LNCaP clone FGC (cell line): ENCODE measurements at regions not wholly inside any gene's neighbourhood (a gene's known extent, or its start where the extent isn't known, plus 50 kb on each side); places are given as distances from the start of the nearest gene placed in this dataset.
"Not testable (repeated sequence)": the region's sequence is repeated elsewhere in the genome, so short reads cannot be mapped to it uniquely, and the experiment has no call there.

Experiments
- DNase-seq: peaks from one replicate; pipeline ENCODE4 v3.0.0-alpha.2; 2011; ENCODE audit warnings: low read depth
- H3K4me3 ChIP-seq: 2 replicates; pipeline ENCODE4 v1.5.1; 2011; ENCODE audit warnings: mild to moderate bottlenecking, low read depth, low read length, control low read depth
- TF ChIP-seq, protein P1 (sequence below): IDR thresholded peaks from 2 replicates; pipeline ENCODE4 v1.5.1; 2012; ENCODE audit warnings: mild to moderate bottlenecking; ENCODE audit not compliant: control insufficient read depth, insufficient read depth; ENCODE audit errors: extremely low read depth

DNA sequence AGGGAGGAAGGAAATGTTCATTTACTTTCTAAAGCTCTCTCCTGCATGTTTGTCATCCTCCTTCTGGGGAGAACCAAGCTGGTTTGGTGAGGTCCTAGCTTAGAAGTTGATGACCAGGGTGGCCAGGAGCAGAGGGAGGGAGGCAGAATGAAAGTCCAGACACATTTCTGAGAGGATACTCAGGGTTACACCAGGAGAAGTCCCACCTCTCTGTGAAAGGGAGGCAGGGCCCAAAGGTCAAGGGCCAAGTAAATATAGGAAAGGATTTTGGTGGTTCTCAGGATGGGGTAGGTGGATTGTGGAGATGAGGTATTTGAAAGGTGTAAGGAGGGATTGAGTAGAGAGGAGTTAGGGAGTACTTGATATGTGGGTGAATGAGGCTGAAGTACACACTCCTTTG is 58.0 kb upstream of the FBXO11 start:
- no peak overlapping the region for H3K4me3 ChIP-seq
- TF ChIP-seq, protein P1, sequence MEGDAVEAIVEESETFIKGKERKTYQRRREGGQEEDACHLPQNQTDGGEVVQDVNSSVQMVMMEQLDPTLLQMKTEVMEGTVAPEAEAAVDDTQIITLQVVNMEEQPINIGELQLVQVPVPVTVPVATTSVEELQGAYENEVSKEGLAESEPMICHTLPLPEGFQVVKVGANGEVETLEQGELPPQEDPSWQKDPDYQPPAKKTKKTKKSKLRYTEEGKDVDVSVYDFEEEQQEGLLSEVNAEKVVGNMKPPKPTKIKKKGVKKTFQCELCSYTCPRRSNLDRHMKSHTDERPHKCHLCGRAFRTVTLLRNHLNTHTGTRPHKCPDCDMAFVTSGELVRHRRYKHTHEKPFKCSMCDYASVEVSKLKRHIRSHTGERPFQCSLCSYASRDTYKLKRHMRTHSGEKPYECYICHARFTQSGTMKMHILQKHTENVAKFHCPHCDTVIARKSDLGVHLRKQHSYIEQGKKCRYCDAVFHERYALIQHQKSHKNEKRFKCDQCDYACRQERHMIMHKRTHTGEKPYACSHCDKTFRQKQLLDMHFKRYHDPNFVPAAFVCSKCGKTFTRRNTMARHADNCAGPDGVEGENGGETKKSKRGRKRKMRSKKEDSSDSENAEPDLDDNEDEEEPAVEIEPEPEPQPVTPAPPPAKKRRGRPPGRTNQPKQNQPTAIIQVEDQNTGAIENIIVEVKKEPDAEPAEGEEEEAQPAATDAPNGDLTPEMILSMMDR = no peak
- DNase-seq = no peak

DNA sequence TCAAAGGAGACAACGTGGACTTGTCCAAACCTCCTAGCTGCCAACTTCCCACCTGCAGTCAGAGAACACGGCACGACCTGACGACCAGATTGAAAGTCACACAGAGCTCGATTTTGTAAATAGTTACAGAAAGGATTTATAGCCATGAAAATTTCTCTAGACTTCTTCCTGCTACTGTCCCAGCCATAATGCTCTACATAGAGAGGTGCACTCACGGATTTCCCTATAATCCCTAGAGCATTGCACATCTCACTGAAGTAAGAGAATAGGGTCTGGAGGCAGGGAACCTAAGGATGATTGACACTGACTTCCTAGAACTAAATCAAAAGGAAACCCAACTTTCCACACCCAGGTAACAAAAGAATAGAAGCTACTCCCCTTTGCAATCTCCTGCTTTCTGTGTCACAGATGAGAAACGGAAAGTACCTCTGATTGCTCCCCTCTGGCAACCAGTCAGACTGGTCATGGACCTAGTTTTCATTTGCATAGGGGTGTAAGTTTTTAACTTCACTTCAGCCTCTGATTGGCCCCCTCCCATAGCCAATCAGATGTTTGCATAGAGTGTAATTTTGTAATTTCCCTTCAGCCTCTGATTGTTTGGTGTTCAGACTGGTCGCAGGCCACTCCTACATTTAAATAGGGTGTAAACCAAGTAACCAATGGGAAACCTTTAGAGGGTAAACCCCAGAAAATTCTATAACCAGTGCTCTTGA is 58.6 kb upstream of the FBXO11 start:
- H3K4me3 ChIP-seq = no peak overlapping the region
- TF ChIP-seq, protein P1 = no peak
- no peak for DNase-seq

DNA sequence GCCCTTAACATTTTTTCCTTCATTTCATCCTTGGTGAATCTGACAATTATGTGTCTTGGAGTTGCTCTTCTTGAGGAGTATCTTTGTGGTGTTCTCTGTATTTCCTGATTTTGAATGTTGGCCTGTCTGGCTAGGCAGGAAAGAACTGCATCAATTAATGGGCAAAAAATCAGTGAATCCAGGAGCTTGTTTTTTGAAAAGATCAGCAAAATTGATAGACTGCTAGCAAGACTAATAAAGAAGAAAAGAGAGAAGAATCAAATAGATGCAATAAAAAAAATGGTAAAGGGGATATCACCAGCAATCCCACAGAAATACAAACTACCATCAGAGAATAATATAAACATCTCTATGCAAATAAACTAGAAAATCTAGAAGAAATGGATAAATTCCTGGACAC is 70.4 kb upstream of the FBXO11 start:
- H3K4me3 ChIP-seq, DNase-seq: not testable (repeated sequence)

DNA sequence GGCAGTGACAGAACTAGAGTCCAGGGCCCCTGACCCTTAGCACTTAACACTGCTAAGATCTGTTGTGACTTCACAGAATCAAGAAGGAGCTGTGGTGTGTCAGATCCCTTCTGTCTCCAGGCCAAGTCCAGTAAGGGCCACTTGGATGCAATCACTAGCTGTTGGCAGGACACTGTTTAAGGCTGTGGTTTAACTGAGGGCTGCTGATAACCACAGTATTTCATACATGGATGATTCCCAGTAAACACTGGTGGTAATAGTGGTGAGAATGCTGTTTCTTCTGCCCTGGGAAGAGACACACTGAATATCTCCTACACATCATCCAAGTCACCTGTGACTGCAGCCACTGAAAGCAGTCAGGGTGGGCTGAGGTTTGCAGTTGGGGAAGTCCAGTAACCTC is 77.7 kb upstream of the FBXO11 start:
- DNase-seq = no peak
- TF ChIP-seq, protein P1 = no peak
- no peak overlapping the region for H3K4me3 ChIP-seq

DNA sequence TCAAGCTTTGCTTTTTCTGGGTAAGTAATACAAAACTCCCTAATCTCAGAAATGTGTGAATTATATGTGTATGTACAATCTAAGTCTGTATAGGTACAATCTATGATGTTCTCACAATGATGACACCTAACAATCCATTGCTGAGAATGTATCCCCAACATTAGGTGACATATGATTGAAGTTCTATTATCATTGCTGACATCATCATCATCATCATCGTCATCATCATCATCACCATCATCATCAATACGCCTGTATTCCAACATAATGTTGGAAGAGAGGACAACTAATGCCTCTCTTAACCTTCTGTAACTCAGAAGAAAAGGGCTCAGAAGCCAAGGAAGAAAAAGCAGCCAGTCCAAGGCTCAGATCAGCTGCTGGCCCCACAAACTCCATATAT is 84.2 kb upstream of the FBXO11 start:
- TF ChIP-seq, protein P1 = no peak
- no peak for DNase-seq
- no peak overlapping the region for H3K4me3 ChIP-seq

DNA sequence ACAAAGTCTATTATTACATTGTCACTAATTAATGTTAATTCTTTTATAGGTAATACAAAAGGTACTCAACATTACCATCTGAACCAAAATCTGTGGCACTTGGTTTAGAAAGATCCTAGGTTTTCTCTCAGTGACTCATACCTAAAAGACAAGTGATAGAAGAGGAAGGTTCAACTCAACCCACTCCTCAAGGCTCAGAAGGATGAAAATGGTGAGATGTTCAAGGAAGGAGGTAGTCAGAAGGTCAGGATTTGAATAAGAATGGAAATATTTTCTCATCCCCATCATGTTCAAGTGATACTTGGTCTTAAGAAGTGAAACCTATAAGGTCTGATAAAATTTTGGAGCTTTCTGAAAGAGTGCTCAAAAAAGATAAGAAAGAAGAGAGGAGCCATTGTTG is 86.4 kb upstream of the FBXO11 start:
- TF ChIP-seq, protein P1 = no peak
- no peak for DNase-seq
- no peak overlapping the region for H3K4me3 ChIP-seq

DNA sequence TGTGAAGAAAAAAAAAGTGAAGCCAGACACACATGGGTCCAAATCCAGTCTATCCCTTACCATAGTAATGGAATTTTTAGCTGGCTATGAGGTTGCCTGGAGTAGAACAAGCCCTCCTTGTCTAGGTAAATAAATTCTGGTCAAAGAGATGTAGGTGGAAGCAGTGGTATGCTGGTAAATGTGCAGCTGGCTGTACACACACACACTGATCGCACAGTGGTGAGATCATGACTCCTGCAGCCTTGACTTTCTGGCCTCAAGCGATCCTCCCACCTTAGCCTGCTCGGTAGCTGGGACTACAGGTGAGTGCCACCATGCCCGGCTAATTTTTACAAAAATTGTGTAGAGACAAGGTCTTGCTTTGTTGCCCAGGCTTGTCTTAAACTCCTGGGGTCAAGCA is 90.5 kb upstream of the FBXO11 start:
- TF ChIP-seq, protein P1 = no peak
- DNase-seq = no peak
- H3K4me3 ChIP-seq = no peak overlapping the region
